ENCODE measurements at regions not wholly inside any gene's neighbourhood (a gene's known extent, or its start where the extent isn't known, plus 50 kb on each side); places are given as distances from the start of the nearest gene placed in this dataset.

- TF ChIP-seq POLR2A (IDR thresholded peaks at IDR 0.05) (no peak), POLR2AphosphoS5 (IDR thresholded peaks at IDR 0.05) (no peak)
These were observed 129.7 kb downstream of the ADRA2A start for GRCh38 chr10:111206521-111206920.

Data from upper lobe of left lung (tissue), 4 donors.